Astrocyte of the cerebellum (primary cell): ENCODE measurements at regions not wholly inside any gene's neighbourhood (a gene's known extent, or its start where the extent isn't known, plus 50 kb on each side); places are given as distances from the start of the nearest gene placed in this dataset.
A peak's percentile ranks its signal among the peaks of the same experiment; 100 is the strongest.

Source experiments
- DNase-seq: peaks from one replicate; pipeline ENCODE4 v3.0.0-alpha.2; 2011; ENCODE audit warnings: low read depth
- H3K4me3 ChIP-seq: 2 replicates; pipeline ENCODE4 v1.5.1; 2011; ENCODE audit warnings: mild to moderate bottlenecking, low read depth, low read length, moderate library complexity
- CTCF ChIP-seq: IDR thresholded peaks from 2 replicates; pipeline ENCODE4 v1.5.1; 2012; ENCODE audit warnings: low read length, low read depth, moderate library complexity, mild to moderate bottlenecking; ENCODE audit errors: missing control alignments
- in situ Hi-C: cut with HindIII; loops from 2 replicates; pipeline ENCODE4 v1.10.0; 2017; ENCODE audit warnings: low sequenced_read_pairs

- TF ChIP-seq CTCF: no peak
- in situ Hi-C loops: no loop called here
- H3K4me3 ChIP-seq: no peak overlapping the region
- DNase-seq: no peak
Measured at GRCh38 chr7:25653384-25653783, 425.1 kb upstream of the NPVF start.

GRCh38 chr7:25656071-25656470 is 427.8 kb upstream of the NPVF start:
- in situ Hi-C loops: no loop called here
- TF ChIP-seq CTCF: no peak
- H3K4me3 ChIP-seq: no peak overlapping the region
- no peak for DNase-seq

- in situ Hi-C loops: no loop called here
- H3K4me3 ChIP-seq: no peak overlapping the region
- no peak for TF ChIP-seq CTCF
- peak; percentile 26 for DNase-seq
Measured at GRCh38 chr7:25656581-25657026, 428.3 kb upstream of the NPVF start.

- in situ Hi-C loops: no loop called here
- no peak for DNase-seq
- no peak for TF ChIP-seq CTCF
- H3K4me3 ChIP-seq: no peak overlapping the region
Measured at GRCh38 chr7:25658375-25658774, 430.1 kb upstream of the NPVF start.

GRCh38 chr7:25659841-25660240 is 431.6 kb upstream of the NPVF start:
- in situ Hi-C loops: no loop called here

GRCh38 chr7:25662841-25663800 is 434.8 kb upstream of the NPVF start:
- in situ Hi-C loops: no loop called here
- DNase-seq: no peak
- no peak overlapping the region for H3K4me3 ChIP-seq
- no peak for TF ChIP-seq CTCF

More at GRCh38 chr7:25659841-25660240, 431.6 kb upstream of the NPVF start:
- no peak for TF ChIP-seq CTCF
- DNase-seq: no peak
- no peak overlapping the region for H3K4me3 ChIP-seq
